ENCODE measurements at regions not wholly inside any gene's neighbourhood (a gene's known extent, or its start where the extent isn't known, plus 50 kb on each side); places are given as distances from the start of the nearest gene placed in this dataset.

DNA sequence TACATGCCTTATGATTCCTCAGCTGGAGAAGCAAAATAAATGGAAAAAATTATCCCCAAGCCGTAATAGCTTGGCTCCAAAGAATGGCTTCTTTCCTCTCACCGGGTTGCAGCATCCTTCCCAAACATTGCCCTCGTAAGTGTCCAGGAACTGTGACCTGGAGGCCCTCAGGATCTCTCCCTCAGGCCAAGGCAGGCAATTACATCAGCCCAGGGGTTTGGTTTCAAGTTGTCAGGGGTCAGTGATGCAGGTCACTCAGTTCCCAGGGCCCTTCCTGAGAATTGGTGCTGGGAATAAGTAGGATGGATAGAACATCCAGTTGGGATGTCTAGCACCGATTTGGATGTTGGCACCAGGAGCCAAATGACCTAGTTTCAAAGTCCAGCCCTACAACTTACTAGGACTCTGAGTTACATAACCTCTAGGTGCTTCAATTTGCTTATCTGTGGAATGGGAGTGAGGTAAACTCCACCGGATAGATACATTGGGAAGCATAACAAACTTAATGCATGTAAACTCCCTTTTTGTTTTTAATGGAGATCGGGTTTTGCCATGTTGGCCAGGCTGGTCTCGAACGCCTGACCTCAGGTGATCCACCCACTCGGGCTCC, 133.5 kb upstream of the DAP start:
- no peak overlapping the region for H3K27ac Mint-ChIP-seq
- ChIA-PET POLR2A (no interaction called here), CTCF (no interaction called here)
- Histone ChIP-seq H3K4me3 (ENCODE audit: low read length) (no peak overlapping the region), H3K9me3 (ENCODE audit: control insufficient read depth in 1 of 2, insufficient read depth in 1 of 2, low read length in 2 of 2) (no peaks in the 10 kb centered on the region), H3K27me3 (ENCODE audit: control insufficient read depth in 1 of 2, insufficient read depth in 2 of 2, low read length in 2 of 2) (no peaks in the 10 kb centered on the region), H3K27ac (ENCODE audit: low read depth in 1 of 2, low read length in 2 of 2) (no peak overlapping the region), H3K4me1 (ENCODE audit: insufficient read depth, low read length) (no peaks in the 10 kb centered on the region), H3K36me3 (ENCODE audit: insufficient read depth, low read length) (no peaks in the 10 kb centered on the region)
- no peaks in the 10 kb centered on the region for H3K36me3 Mint-ChIP-seq (ENCODE audit: low read depth)
- intact Hi-C loops (cut with DNase I, micrococcal nuclease), result no loop called here
- no peak for DNase-seq
- peaks cover 10% of the 10 kb centered on the region for H3K9me3 Mint-ChIP-seq
- TF ChIP-seq, protein P1, sequence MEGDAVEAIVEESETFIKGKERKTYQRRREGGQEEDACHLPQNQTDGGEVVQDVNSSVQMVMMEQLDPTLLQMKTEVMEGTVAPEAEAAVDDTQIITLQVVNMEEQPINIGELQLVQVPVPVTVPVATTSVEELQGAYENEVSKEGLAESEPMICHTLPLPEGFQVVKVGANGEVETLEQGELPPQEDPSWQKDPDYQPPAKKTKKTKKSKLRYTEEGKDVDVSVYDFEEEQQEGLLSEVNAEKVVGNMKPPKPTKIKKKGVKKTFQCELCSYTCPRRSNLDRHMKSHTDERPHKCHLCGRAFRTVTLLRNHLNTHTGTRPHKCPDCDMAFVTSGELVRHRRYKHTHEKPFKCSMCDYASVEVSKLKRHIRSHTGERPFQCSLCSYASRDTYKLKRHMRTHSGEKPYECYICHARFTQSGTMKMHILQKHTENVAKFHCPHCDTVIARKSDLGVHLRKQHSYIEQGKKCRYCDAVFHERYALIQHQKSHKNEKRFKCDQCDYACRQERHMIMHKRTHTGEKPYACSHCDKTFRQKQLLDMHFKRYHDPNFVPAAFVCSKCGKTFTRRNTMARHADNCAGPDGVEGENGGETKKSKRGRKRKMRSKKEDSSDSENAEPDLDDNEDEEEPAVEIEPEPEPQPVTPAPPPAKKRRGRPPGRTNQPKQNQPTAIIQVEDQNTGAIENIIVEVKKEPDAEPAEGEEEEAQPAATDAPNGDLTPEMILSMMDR (IDR thresholded peaks at IDR 0.05), result no peak
- H3K27me3 Mint-ChIP-seq, result peaks cover 5% of the 10 kb centered on the region
- no peaks in the 10 kb centered on the region for H3K4me1 Mint-ChIP-seq (ENCODE audit: low read depth)
- no peak for ATAC-seq (ENCODE audit: poor library complexity)
- no peak overlapping the region for H3K4me3 Mint-ChIP-seq

GRCh38 chr5:10892911-10893215, 131.8 kb upstream of the DAP start:
- Histone ChIP-seq H3K36me3 (ENCODE audit: insufficient read depth, low read length) (no peaks in the 10 kb centered on the region), H3K4me3 (ENCODE audit: low read length) (no peak overlapping the region), H3K4me1 (ENCODE audit: insufficient read depth, low read length) (no peaks in the 10 kb centered on the region), H3K27ac (ENCODE audit: low read depth in 1 of 2, low read length in 2 of 2) (no peak overlapping the region), H3K9me3 (ENCODE audit: control insufficient read depth in 1 of 2, insufficient read depth in 1 of 2, low read length in 2 of 2) (no peaks in the 10 kb centered on the region), H3K27me3 (ENCODE audit: control insufficient read depth in 1 of 2, insufficient read depth in 2 of 2, low read length in 2 of 2) (no peaks in the 10 kb centered on the region)
- TF ChIP-seq, protein P1 (IDR thresholded peaks at IDR 0.05), result no peak
- ATAC-seq (ENCODE audit: poor library complexity) (no peak), DNase-seq (no peak)
- Mint-ChIP-seq H3K27me3 (peaks cover 5% of the 10 kb centered on the region), H3K9me3 (peaks cover 18% of the 10 kb centered on the region), H3K36me3 (ENCODE audit: low read depth) (no peaks in the 10 kb centered on the region), H3K4me1 (ENCODE audit: low read depth) (no peaks in the 10 kb centered on the region), H3K4me3 (no peak overlapping the region), H3K27ac (no peak overlapping the region)
- ChIA-PET POLR2A (no interaction called here), CTCF (no interaction called here)
- intact Hi-C loops (cut with DNase I, micrococcal nuclease), result no loop called here

GRCh38 chr5:10892147-10892910, 131.3 kb upstream of the DAP start:
- H3K4me1 ChIP-seq (ENCODE audit: insufficient read depth, low read length), result no peaks in the 10 kb centered on the region
- Mint-ChIP-seq H3K4me3 (no peak overlapping the region), H3K9me3 (peaks cover 18% of the 10 kb centered on the region), H3K4me1 (ENCODE audit: low read depth) (no peaks in the 10 kb centered on the region), H3K36me3 (ENCODE audit: low read depth) (no peaks in the 10 kb centered on the region), H3K27me3 (peaks cover 1% of the 10 kb centered on the region), H3K27ac (no peak overlapping the region)
- TF ChIP-seq, protein P1 (IDR thresholded peaks at IDR 0.05), result no peak
- no peak overlapping the region for H3K27ac ChIP-seq (ENCODE audit: low read depth in 1 of 2, low read length in 2 of 2)
- CTCF ChIA-PET, result no interaction called here
- no peak for DNase-seq
- H3K36me3 ChIP-seq (ENCODE audit: insufficient read depth, low read length), result no peaks in the 10 kb centered on the region
- H3K27me3 ChIP-seq (ENCODE audit: control insufficient read depth in 1 of 2, insufficient read depth in 2 of 2, low read length in 2 of 2), result no peaks in the 10 kb centered on the region
- intact Hi-C loops (cut with DNase I, micrococcal nuclease), result no loop called here
- H3K4me3 ChIP-seq (ENCODE audit: low read length), result no peak overlapping the region
- ATAC-seq (ENCODE audit: poor library complexity), result no peak
- POLR2A ChIA-PET, result no interaction called here
- H3K9me3 ChIP-seq (ENCODE audit: control insufficient read depth in 1 of 2, insufficient read depth in 1 of 2, low read length in 2 of 2), result no peaks in the 10 kb centered on the region
